ENCODE measurements at regions not wholly inside any gene's neighbourhood (a gene's known extent, or its start where the extent isn't known, plus 50 kb on each side); places are given as distances from the start of the nearest gene placed in this dataset.

DNA sequence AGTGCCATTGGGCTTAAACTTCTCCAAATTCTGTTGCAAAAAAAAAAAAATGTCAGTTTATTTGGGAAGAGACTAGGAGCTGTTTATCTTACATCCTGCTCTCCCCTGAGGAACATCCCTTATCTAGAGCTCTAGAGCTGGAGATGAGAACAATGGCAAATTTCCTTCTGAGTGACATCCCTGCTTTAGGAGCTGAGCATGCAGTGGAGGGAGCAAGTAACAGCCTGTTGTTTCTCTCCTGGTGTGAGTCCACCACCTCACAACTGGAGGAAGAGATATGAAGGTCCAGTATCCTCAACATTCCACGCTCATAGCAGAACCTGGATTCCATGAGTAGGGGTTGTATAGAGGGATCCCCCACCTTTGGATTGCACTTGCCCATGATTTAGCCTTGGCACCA is 676.4 kb downstream of the PCDH18 start:
- TF ChIP-seq CTCF (IDR thresholded peaks at IDR 0.05) = no peak
- no peak for TF ChIP-seq POLR2A (IDR thresholded peaks at IDR 0.05)
